ENCODE measurements at regions not wholly inside any gene's neighbourhood (a gene's known extent, or its start where the extent isn't known, plus 50 kb on each side); places are given as distances from the start of the nearest gene placed in this dataset.

DNA sequence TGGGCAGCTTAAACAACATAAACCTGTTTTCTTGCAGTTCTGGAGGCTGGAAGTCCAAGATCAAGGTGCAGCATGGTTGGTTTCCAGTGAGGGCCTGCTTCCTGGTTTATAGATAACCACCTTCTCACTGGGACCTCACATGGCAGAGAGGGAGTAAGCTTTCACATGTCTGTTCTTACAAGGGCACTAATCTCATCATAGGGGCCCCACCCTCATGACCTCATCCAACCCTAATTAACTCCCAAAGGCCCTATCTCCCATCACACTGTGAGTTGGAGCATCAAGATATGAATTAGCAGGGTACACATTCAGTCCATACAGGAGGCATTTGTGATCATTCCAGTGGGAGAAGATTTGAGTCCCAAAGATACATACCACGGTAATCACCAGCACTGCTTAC, 50.5 kb upstream of the GRIN2A start:
- no peaks in the 10 kb centered on the region for H3K4me1 ChIP-seq
- H3K27ac ChIP-seq = no peak overlapping the region
- TF ChIP-seq POLR2A (IDR thresholded peaks at IDR 0.05) = no peak
- no peak for TF ChIP-seq POLR2AphosphoS5 (IDR thresholded peaks at IDR 0.05; ENCODE audit: insufficient read depth in 1 of 2, low read depth in 1 of 2)
- H3K27me3 ChIP-seq = no peaks in the 10 kb centered on the region
- DNase-seq (ENCODE audit: extremely low spot score in 2 of 2) = no peak
- H3K9me3 ChIP-seq = no peaks in the 10 kb centered on the region
- no peaks in the 10 kb centered on the region for H3K36me3 ChIP-seq
- H3K4me3 ChIP-seq = no peak overlapping the region
- intact Hi-C loops (cut with DNase I) = no loop called here

DNA sequence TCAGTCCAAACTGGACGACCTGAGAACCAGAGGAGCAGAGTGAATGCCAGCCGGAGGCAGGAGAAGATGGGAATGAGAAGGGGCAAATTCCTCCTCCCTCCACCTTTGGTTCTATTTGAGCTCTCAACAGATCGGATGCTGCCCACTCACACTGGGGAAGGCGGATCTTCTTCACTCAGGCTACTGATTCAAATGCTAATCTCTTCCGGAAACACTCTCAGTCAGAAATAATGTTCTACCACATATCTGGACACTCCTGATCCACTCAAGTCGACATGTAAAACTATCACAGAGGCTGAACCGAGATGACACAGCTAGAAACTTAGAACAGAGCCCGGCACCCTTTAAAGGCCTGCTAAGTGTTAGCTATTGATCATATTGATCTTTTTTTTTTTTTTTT, 57.4 kb upstream of the GRIN2A start:
- no peaks in the 10 kb centered on the region for H3K9me3 ChIP-seq
- intact Hi-C loops (cut with DNase I) = no loop called here

DNA sequence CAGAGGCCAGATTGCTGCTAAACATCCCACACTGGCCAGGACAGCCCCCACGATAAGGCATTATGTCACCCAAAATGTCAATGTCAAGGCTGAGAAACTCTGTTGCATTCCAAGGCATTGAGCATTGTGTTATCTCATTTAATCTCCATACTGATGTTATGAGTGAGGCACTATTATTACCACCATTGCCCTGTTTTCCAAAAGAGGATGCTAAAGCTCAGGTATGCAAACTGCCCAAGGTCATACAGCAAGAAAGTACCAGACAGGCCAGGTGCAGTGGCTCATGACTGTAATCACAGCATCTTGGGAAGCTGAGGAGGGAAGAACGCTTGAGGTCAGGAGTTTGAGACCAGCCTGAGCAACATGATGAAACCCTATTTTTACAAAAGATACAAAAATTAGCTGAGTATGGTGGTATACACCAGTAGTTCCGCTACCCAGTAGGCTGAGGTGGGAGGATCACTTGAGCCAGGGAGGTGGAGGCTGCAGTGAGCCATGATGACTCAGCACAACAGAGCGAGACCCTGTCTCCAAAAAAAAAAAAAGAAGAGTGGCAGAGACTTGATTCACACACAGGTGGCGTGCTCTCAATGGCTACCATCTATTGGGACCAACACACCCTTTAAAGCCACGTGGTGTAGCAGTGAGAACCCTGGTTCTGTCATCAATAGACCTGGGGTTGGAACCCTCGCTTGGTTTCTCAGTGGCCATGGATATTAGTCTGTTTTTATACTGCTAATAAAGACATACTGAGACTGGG, 58.8 kb upstream of the GRIN2A start:
- Histone ChIP-seq H3K27me3 (no peaks in the 10 kb centered on the region), H3K36me3 (no peaks in the 10 kb centered on the region), H3K4me3 (no peak overlapping the region), H3K27ac (no peak overlapping the region), H3K9me3 (no peaks in the 10 kb centered on the region), H3K4me1 (no peaks in the 10 kb centered on the region)
- intact Hi-C loops (cut with DNase I) = no loop called here
- no peak for TF ChIP-seq POLR2A (IDR thresholded peaks at IDR 0.05)
- DNase-seq (ENCODE audit: extremely low spot score in 2 of 2) = no peak

More for the DNA sequence above, 57.4 kb upstream of the GRIN2A start:
- Histone ChIP-seq H3K4me1 (no peaks in the 10 kb centered on the region), H3K4me3 (no peak overlapping the region), H3K36me3 (no peaks in the 10 kb centered on the region), H3K27me3 (no peaks in the 10 kb centered on the region), H3K27ac (no peak overlapping the region)
- no peak for TF ChIP-seq POLR2A (IDR thresholded peaks at IDR 0.05)
- TF ChIP-seq, protein P1, sequence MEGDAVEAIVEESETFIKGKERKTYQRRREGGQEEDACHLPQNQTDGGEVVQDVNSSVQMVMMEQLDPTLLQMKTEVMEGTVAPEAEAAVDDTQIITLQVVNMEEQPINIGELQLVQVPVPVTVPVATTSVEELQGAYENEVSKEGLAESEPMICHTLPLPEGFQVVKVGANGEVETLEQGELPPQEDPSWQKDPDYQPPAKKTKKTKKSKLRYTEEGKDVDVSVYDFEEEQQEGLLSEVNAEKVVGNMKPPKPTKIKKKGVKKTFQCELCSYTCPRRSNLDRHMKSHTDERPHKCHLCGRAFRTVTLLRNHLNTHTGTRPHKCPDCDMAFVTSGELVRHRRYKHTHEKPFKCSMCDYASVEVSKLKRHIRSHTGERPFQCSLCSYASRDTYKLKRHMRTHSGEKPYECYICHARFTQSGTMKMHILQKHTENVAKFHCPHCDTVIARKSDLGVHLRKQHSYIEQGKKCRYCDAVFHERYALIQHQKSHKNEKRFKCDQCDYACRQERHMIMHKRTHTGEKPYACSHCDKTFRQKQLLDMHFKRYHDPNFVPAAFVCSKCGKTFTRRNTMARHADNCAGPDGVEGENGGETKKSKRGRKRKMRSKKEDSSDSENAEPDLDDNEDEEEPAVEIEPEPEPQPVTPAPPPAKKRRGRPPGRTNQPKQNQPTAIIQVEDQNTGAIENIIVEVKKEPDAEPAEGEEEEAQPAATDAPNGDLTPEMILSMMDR (IDR thresholded peaks at IDR 0.05) = no peak
- TF ChIP-seq POLR2AphosphoS5 (IDR thresholded peaks at IDR 0.05; ENCODE audit: insufficient read depth in 1 of 2, low read depth in 1 of 2) = no peak
- DNase-seq (ENCODE audit: extremely low spot score in 2 of 2) = no peak

DNA sequence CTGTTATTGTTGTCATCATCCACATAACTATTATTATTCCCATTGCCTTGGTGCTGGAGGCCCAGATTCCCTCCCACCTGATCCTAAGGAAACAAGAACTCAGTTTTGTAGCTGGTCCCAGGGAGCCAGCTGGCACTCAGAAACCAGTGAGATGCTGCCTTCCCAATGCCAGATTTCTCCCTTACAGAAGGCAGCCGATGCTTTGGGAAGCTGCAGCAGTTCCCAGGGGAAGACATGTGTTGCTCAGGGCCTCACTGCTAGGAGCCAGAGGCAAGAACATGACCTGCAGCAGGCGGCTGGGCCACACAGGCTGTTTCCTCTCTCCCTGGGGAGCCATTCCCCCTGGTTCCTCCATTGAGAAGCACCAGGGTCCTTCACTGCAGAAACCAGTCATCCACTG, 59.9 kb upstream of the GRIN2A start:
- Histone ChIP-seq H3K36me3 (no peaks in the 10 kb centered on the region), H3K4me3 (no peak overlapping the region), H3K27ac (no peak overlapping the region), H3K27me3 (no peaks in the 10 kb centered on the region), H3K4me1 (no peaks in the 10 kb centered on the region), H3K9me3 (no peaks in the 10 kb centered on the region)
- DNase-seq (ENCODE audit: extremely low spot score in 2 of 2) = no peak
- TF ChIP-seq POLR2AphosphoS5 (IDR thresholded peaks at IDR 0.05; ENCODE audit: insufficient read depth in 1 of 2, low read depth in 1 of 2) = no peak
- TF ChIP-seq, protein P1 (IDR thresholded peaks at IDR 0.05) = no peak
- no peak for TF ChIP-seq POLR2A (IDR thresholded peaks at IDR 0.05)
- intact Hi-C loops (cut with DNase I) = no loop called here

DNA sequence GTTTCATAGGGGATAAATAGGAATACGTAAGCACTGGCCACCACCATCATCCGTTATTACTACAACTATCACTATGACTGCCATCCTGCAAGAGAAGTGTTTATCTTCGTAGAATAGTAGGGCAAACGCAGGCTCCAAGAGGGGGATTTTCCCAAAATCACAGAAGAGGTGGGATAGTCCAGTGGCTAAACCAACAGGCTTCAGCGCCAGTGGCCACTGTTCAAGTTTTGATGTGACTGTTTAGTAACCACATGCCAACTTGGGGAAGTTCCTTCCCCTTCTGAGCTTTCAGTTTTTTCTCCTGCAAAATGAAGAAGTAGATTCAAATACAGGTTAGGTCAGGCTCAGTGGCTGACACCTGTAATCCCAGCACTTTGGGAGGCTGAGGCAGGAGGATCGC, 60.7 kb upstream of the GRIN2A start:
- Histone ChIP-seq H3K9me3 (no peaks in the 10 kb centered on the region), H3K4me1 (no peaks in the 10 kb centered on the region)
- intact Hi-C loops (cut with DNase I) = no loop called here

DNA sequence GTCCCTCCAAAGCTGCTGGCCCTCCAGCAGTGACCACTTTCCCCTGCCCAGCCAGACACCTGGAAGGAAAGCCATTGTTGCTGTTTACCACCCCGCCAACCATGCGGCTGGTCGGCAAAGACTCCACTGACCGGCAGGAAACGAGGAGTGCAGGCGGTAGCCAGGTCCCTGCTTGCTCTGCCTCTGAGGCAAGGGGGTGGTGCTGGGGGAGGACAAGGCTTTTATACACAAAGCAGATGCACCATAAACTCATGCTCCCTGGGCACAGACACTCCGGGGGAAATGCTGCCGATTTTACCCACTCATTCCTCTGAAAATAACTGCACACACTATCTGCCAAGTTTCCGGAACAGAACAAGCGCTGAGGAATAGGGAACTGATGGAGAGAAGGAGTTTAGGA, 62.8 kb upstream of the GRIN2A start:
- H3K4me3 ChIP-seq = no peak overlapping the region
- H3K27me3 ChIP-seq = no peaks in the 10 kb centered on the region
- H3K4me1 ChIP-seq = peaks cover 4% of the 10 kb centered on the region
- H3K27ac ChIP-seq = no peak overlapping the region
- TF ChIP-seq POLR2AphosphoS5 (IDR thresholded peaks at IDR 0.05; ENCODE audit: insufficient read depth in 1 of 2, low read depth in 1 of 2) = no peak
- no peak for TF ChIP-seq POLR2A (IDR thresholded peaks at IDR 0.05)
- TF ChIP-seq, protein P1 (IDR thresholded peaks at IDR 0.05) = no peak
- H3K36me3 ChIP-seq = no peaks in the 10 kb centered on the region
- no peaks in the 10 kb centered on the region for H3K9me3 ChIP-seq
- no peak for DNase-seq (ENCODE audit: extremely low spot score in 2 of 2)
- intact Hi-C loops (cut with DNase I) = no loop called here

More for the DNA sequence above, 60.7 kb upstream of the GRIN2A start:
- H3K4me3 ChIP-seq = no peak overlapping the region
- H3K27ac ChIP-seq = no peak overlapping the region
- H3K27me3 ChIP-seq = no peaks in the 10 kb centered on the region
- TF ChIP-seq POLR2A (IDR thresholded peaks at IDR 0.05) = no peak
- TF ChIP-seq, protein P1 (IDR thresholded peaks at IDR 0.05) = no peak
- TF ChIP-seq POLR2AphosphoS5 (IDR thresholded peaks at IDR 0.05; ENCODE audit: insufficient read depth in 1 of 2, low read depth in 1 of 2) = no peak
- no peak for DNase-seq (ENCODE audit: extremely low spot score in 2 of 2)
- no peaks in the 10 kb centered on the region for H3K36me3 ChIP-seq
